Heart left ventricle (tissue), 13 donors: ENCODE measurements at regions not wholly inside any gene's neighbourhood (a gene's known extent, or its start where the extent isn't known, plus 50 kb on each side); places are given as distances from the start of the nearest gene placed in this dataset.

Source experiments
- CTCF ChIP-seq, 12 donors: fragments of 200-600 bp; sonication (generic) in 4 of 12; IDR thresholded peaks; one replicate each; pipeline versions ENCODE4 v1.5.0 to v1.8.0; 2018 to 2022; ENCODE audit warnings: antibody characterized with exemption in 12 of 12, mild to moderate bottlenecking in 5 of 12
- POLR2A ChIP-seq, 2 donors: fragments of 450-650 bp; IDR thresholded peaks; one replicate each; pipeline ENCODE4 v1.6.1; 2017; ENCODE audit warnings: antibody characterized with exemption in 2 of 2, mild to moderate bottlenecking in 2 of 2, moderate library complexity in 2 of 2
- donor health status: ischemic (EF 13 %, LVEDD 7.1; RV severe dilation, severe dysfunction).
- donor health status: DM: no; HTN: yes; CAD: no.
- donor health status: DM: no; HTN: no; CAD: no.
- donor health status: ischemic (EF 25% LVEDD 6.9; RV normal size, moderate dysfunction).
- donor health status: ischemic (EF 25% LVEDD 5.7; RV mildly dilated, moderate dysfunction).
- donor health status: ischemic (EF 35%, LVEDD 5.7; RV mildly dilated, moderate dysfunction).
- donor health status: nonischemic (EF 11% LVEDD 7.7; RV severe dilation, severe dysfunction).
- donor health status: DM: yes; HTN: yes; CAD: no.
- donor health status: PGD.
- donor health status: ischemic (EF 29% LVEDD 5.4; RV normal size, mild dysfunction).
- donor health status: nonischemic (EF 23%, LVEDD 6.1; RV moderate dilation, normal function).

GRCh38 chr21:28240586-28240985, 752.1 kb downstream of the LTN1 start:
- TF ChIP-seq CTCF (IDR thresholded peaks at IDR 0.05) (no peak), POLR2A (IDR thresholded peaks at IDR 0.05) (no peak)
